ENCODE measurements at regions not wholly inside any gene's neighbourhood (a gene's known extent, or its start where the extent isn't known, plus 50 kb on each side); places are given as distances from the start of the nearest gene placed in this dataset.

GRCh38 chr2:236720974-236721540 lies 151.4 kb downstream of the ACKR3 start:
- no peak for DNase-seq

DNA sequence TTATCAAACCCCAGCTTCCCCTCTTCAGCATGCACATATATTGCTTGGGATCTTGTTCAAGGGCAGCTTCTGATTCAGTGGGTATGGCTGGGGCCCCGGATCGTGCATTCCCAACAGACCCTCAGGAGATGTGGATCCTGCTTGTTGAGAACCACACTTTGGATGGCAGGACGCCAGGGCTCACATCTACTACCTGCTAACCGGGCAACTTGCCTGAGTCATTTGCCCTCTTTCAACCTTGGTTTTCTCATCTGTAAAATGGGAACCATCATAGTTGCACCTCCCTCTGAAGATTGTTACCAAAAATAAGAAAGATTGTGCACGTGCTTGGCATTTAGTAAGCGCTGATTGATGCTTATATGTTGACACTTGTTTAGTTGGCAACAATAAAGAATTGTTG lies 154.6 kb downstream of the ACKR3 start:
- no peak for DNase-seq

GRCh38 chr2:236726701-236727450 lies 157.3 kb downstream of the ACKR3 start:
- no peak for DNase-seq

DNA sequence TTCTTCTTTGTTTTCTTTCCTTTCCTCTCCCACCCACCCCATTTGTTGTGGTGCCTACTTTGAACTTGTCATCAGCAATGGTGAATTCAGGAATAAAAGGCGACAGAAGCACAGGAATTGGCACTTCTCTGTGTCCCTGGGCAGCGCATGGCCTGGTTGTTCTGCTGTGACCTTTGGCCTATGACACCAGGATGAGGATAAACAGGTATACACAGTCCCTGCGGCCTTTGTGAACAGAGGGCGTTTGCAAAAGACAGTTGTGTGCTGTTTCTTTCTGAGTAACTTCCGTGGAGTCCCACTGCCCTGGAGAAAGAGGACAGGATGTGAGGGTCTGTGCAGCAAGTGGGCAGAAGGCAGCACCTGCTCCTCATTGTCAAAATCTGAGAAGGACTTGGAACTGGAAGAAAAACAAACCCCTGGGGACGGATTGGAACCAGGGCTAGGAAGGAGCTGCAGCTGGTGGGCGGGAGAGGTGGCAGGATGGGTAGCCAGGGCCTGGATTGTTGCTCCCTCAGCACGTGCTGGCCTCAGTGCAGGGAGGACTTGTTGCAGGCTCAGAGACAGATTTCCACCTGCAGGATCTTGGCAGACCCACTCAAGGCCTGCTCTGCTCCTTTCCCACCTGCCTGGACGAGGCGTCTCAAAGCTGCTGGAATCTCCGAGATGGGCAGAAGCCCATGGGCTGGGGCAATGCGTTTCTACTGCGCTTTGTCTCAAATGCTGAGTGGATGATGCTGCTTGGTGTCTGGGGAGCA lies 159.5 kb downstream of the ACKR3 start:
- DNase-seq, result no peak

GRCh38 chr2:236730393-236730792 lies 160.8 kb downstream of the ACKR3 start:
- DNase-seq, result no peak

- no peak for DNase-seq
Measured at GRCh38 chr2:236731767-236732580, 162.3 kb downstream of the ACKR3 start.

- DNase-seq, result no peak
Measured at GRCh38 chr2:236733156-236733555, 163.5 kb downstream of the ACKR3 start.

DNA sequence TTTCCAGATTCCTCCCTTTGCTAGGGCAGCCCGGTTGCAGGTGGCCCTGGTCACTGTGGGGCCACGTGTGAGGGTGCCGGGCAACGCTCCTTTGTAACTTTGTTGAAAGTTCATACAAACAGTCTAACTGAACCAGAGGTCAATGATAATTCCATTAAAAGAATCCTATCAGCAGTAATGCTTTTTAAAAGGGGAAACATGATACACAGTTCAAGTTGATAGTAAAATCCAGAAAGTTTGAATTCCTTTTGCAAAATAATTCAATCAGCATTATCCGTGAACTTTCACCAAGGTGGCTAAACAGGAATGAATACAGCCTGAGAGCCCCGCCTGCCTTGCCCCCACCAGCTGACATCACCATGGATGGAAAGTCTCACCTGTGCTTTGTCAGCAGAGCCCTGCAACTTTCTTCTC lies 166.2 kb downstream of the ACKR3 start:
- no peak for DNase-seq

DNA sequence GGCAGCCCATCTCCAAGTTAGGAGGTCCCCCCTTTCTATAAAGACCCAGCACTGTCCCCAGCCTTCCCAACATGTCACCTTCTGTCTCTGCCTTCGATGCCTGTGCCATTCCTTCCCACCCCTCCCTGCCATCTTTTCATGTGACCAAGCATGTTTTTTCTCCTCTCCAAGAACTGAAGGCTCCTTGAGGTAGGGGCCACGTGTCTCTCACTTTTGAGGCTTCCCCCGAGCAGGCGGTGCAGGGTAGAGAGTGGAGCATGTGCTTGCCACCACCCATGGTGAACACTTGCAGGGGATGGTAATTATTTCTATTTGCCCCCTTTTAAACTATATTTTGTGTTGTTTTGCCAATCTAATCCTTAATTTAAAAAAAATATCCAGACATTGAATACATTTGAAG lies 168.4 kb downstream of the ACKR3 start:
- no peak for DNase-seq

DNA sequence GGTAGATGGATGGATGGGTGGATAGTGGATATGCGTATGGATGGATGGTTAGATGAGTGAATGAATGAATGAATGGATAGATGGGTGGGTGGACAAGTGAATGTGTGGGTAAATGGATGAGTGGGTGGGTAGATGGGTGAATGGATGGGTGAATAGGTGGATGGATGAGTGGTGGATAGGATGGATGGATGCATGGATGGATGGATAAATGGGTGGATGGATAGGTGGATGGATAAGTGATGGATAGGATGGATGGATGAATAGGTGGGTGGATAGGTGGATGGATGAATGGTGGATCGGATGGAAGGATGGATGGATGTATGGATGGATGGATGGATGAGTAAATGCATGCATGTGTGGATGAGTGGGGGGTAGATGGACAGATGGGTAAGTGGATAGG lies 169.3 kb downstream of the ACKR3 start:
- DNase-seq, result no peak

DNA sequence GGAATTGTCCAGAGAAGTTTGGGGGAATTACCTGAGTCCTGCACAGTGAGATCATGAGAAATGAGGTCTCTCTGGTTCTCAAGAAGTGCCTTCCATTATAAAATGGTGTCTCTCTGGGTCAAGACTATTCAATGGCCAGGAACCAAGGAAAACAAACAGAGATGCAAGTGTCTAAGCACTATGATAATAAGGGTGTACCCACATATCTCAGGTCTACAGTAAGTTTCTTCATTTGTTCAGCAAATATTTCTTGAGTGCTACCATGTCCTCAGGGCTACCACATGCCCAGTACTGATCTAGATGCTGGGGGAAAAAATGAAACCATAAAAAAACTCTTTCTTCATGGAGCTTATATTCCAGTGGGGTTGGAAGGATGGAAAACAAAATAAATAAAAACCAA lies 170.0 kb downstream of the ACKR3 start:
- no peak for DNase-seq

DNA sequence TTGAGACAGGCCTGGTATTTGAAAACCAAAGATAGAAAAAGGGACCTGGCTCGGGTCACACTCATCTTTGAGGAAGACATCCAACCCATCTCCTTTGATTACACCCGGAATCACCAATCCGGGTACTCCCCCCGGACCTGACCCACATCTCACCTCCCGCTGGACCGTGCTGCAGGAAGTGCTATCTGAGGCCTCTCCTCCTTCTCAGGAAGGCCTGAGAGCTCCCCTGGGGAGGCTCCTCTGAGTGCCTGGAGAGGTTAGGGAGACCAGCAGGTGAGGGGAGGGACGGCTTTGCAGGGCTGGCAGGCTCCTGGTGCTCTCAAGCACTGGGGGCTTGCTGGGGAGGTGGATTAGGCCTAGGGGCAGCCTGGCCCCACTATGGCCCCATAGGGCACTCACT lies 170.9 kb downstream of the ACKR3 start:
- no peak for DNase-seq

GRCh38 chr2:236743039-236743920 lies 173.7 kb downstream of the ACKR3 start:
- no peak for DNase-seq

GRCh38 chr2:236743921-236744280 lies 174.3 kb downstream of the ACKR3 start:
- no peak for DNase-seq

GRCh38 chr2:236744281-236744705 lies 174.7 kb downstream of the ACKR3 start:
- DNase-seq, result no peak

DNA sequence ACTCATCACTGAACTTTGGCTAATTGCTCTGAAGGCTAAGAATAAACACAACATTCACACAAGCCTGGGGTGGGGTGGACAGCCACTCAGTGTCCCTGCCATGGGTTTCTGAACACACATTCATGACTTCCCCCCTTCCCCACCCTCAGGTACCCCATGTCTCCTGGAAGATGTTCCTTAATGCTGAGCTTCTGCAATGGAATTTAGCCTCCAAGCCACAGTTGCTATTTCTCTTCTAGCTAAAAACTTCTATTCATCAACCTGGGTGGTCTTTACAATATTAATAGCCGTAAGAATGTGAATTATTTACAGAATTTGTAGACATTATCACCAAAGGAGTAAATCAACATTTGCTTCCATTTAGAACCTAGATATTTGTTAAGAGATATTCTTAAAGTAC lies 175.1 kb downstream of the ACKR3 start:
- no peak for DNase-seq

- no peak for DNase-seq
Measured at GRCh38 chr2:236745420-236746210, 176.0 kb downstream of the ACKR3 start.

- no peak for DNase-seq
Measured at GRCh38 chr2:236746833-236747232, 177.2 kb downstream of the ACKR3 start.

GRCh38 chr2:236747426-236747825 lies 177.8 kb downstream of the ACKR3 start:
- no peak for DNase-seq

GRCh38 chr2:236747925-236748324 lies 178.3 kb downstream of the ACKR3 start:
- DNase-seq, result no peak

DNA sequence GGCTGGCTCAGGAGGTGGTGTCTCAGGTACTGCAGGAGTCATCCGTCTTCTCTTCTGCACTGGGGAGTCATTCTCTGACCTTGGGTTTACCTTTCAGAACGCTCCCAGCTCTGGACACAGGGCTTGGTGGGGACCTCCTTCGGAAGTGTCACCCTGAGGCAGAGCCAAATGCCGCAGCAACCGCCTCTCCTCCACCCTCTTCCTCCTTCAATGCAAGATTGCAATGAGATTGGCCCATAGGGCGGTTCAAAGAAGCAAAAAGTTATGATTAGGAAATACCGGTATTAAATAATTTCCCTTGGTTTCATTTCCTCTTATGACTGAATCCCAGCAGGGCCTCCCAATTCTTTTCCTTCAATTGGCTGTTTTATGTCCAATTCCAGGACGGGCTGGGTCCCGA lies 178.8 kb downstream of the ACKR3 start:
- no peak for DNase-seq

All from activated CD8-positive, alpha-beta memory T cell treated with anti-CD3 and anti-CD28 coated beads, Interleukin-2, amount 50 U/mL, for 48 hours (primary cell).